Middle frontal gyrus (tissue), 1 donor: ENCODE measurements at regions not wholly inside any gene's neighbourhood (a gene's known extent, or its start where the extent isn't known, plus 50 kb on each side); places are given as distances from the start of the nearest gene placed in this dataset.
"Not testable (repeated sequence)": the region's sequence is repeated elsewhere in the genome, so short reads cannot be mapped to it uniquely, and the experiment has no call there.

ENCODE experiments used
- DNase-seq: peaks from one replicate; pipeline ENCODE4 v3.0.0-alpha.2; 2015; ENCODE audit warnings: low spot score; ENCODE audit errors: extremely low spot score

DNA sequence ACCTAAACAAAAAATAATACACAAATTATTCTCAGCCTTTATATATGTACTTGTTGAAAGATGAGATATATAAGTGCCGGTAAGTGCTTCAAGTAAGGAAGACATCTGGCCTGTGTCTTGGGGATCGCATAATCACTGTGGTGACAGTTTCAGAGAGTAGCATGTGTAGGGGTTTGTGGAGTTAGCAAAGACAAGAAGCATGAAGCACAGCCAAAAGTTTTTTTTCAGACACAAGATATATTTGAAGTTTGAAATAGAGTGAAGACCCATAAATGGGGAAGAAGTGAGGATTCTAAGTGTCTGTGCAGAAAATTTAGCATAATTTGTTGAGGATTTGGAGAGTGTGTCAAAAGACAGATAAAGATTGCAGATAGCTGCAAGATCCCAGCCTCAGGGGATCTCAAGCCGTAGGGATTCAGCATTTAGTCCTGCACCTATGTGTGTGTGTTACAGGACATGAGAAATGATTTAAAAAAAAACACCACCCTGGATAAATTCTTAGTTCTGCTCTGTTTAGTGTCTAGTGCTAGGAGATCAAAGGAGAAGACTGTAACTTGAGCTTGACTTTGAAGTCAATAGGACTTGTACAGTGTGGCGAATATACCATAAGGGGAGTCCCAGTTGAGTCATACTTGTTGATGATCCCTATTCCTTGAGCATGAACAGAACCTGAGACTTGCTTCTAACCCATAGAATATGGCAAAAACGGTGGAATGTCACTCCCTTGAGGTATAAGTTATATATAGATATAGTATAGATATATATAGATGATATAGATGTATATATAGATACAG is 123.9 kb upstream of the GRM7 start:
- DNase-seq: no peak

DNA sequence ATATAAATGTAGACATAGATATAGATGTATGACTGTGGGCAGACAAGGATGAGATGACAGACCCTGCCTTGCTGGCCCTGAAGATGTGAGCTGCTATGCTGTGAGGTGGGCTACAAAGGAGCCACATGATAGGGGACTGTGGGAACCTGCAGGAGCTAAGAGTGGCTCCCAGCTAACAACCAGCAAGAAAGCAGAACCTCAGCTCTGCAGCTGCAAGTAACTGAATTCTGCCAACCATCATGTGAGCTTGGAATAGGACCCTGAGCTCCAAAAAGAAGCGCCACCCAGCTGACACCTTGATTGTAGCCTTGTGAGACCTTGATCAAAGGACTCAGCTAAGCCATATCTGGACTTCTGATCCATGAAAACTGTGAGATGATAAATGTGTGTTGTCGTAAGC is 123.3 kb upstream of the GRM7 start:
- no peak for DNase-seq

DNA sequence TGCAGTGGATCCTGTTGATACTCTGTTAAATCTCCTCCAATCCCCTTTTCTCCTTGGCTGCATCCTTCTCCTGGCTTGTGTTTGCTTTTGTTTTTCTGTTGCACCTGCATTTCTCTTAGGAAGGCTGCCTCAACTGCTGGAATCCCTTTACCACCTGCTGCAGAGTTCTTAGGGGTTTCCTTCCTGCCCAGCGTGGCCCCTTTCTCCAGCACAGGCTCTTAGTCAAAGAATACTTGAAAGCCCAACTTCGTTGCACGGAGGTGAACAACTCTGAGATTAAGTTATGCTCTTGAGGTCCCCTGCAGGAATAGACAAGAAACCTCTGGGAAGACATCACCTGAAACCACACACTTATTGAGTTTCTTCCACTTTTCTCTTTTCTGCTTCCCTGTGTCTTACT is 121.6 kb upstream of the GRM7 start:
- DNase-seq: no peak

- no peak for DNase-seq
Measured at GRCh38 chr3:6743067-6743720, 117.7 kb upstream of the GRM7 start.

DNA sequence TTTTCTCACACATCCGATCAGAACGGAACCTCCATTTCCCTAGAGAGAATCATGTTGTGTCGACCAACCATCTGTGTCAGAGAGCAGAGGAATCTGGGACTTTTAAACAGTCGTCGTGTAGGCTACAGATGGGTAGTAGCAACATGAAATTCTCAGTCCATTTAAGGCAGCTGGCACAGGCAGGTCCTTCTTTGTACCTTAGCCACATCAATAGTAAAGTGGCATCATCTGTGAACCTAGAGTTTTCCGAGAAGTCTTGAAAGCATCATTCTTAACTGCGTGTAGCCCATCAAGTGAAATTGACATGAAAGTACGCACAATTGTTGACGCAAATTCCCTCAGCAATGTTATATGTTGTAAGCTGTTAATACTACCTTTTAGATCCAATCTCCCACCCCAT is 114.5 kb upstream of the GRM7 start:
- DNase-seq: no peak

DNA sequence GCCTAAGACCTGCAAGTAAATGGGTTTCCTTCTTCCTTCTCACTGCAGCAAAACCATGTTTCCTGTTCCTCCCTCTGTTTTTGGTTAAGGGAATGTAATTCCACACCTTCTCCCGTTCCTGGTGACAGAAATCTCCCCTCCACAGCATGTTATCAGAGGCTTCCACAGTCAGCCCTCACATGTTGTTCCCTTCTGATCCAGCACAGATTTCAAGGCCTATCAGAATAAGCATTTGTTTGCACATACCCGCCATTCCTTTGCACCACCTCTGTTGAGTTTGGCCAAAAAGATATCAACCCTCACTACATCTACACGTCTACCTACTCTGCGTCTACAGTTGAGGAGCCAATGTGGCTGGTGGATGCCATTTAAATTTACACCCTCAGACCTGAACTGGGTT is 113.9 kb upstream of the GRM7 start:
- DNase-seq: no peak

GRCh38 chr3:6750782-6751181 is 110.1 kb upstream of the GRM7 start:
- no peak for DNase-seq

DNA sequence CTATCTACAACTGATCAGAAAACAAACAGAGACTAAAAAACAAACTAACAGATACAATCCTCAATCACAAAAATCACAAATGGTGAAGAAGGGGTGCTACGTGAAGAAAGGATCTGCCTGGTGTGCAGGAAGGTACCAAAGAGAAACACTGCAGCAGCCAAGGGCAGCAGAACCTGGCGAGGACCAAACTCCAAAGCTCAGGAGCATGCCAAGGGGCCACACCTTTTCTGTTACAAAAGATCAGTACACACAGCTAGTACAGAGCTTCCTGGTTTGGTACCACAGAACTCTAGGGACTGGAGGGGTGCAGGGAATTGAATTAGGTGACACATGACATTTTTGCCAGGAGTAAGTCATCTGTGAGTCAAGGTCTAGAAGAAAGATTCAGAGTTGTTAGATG is 107.4 kb upstream of the GRM7 start:
- DNase-seq: no peak

DNA sequence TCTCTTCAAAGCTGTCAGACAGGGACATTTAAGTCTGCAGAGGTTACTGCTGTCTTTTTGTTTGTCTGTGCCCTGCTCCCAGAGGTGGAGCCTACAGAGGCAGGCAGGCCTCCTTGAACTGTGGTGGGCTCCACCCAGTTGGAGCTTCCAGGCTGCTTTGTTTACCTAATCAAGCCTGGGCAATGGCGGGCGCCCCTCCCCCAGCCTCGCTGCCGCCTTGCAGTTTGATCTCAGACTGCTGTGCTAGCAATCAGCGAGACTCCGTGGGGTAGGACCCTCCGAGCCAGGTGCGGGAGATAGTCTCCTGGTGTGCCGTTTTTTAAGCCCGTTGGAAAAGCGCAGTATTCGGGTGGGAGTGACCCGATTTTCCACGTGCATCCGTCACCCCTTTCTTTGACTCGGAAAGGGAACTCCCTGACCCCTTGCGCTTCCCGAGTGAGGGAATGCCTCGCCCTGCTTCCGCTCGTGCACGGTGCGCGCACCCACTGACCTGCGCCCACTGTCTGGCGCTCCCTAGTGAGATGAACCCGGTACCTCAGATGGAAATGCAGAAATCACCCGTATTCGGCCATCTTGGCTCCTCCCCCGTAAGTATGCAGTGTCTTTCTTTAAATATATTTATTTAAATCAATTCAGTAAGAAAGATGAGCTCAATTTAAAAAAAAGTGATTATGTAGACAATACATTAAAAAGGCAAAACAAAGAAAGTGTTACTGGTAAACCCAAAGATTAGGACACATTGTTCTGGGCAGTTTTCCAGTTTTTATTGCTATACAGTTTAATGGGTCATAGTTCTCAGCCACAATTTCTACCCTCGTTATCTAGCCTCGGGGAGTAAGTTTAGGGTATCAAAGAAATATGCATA is 91.2 kb upstream of the GRM7 start:
- not testable (repeated sequence) for DNase-seq

GRCh38 chr3:6770397-6770690 is 90.6 kb upstream of the GRM7 start:
- no peak for DNase-seq

GRCh38 chr3:6771171-6771570 is 89.7 kb upstream of the GRM7 start:
- DNase-seq: no peak

DNA sequence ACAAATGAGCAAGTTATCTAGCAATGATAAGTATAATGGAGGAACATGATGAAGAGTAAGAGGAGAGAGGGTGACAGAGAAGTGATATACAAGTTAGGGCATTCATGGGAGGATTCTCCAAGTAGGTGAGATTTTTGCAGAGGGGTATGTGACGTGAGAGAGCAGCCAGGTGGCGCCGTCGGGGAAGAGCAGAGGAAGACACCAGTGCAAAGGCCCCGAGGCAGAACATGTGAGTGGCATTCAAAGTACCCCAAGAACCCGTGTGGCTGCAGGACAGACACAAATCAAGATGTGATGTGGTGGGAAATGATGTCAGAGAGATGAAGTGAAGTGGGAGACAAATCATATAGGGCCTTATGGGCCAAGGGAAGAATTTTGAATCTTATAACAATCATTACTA is 81.8 kb upstream of the GRM7 start:
- no peak for DNase-seq

- no peak for DNase-seq
Measured at GRCh38 chr3:6781092-6781491, 79.8 kb upstream of the GRM7 start.

DNA sequence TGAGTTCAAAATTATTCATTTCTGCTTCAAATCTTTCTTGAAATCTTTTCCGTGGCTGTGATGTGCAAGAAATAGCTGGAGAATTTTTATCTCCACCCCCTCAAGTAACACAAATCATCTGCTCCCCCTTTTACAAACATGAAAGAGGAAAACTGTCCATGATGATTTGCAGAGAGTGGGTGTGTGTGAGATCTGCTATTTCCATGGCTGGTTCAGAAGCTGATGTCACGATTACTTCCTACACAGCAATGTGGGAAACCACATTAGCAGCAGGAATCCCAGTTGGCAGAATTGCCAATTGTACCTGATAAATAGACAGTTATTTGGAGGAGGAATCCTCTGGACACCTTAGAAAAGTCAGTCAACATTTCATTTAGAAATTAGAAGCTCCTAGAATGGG is 75.2 kb upstream of the GRM7 start:
- peak; percentile 15 for DNase-seq

DNA sequence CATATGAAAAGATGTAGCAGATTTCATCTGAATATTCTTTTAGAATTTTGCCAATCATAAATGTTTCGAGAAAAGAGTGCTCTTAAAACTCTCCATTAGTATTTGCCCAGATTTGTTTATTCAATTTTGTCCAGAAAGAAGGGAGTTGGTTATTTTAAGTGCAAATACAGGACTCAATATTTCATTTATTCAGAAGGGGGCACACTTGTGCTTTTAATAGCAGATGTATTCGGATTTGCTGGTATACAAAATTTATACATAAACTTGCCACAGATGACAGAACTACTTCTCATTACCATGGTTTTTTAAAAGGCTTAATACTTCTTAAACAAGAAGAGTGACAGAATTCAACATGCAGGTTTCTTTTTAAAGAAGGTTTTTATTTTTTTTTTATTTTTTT is 69.8 kb upstream of the GRM7 start:
- DNase-seq: no peak

- no peak for DNase-seq
Measured at GRCh38 chr3:6799264-6799915, 61.5 kb upstream of the GRM7 start.

DNA sequence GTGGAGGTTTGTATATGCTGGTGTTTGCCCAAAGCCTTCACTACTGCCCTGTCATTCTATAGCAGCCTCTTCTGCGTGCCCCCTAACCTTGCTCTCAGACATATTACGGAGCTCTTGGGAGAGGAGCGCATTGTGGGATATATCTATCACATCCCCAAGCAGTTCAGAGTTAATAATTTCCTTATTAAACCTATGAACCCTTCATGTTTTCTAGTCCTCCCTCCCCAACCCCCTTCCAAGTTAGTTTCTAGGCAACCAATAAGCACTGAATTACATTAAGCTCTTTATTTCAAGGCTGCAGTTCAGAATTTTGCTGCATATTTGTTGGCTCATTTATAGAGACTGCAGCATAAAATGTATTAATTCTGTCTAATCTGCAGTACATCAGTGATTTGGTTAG is 57.3 kb upstream of the GRM7 start:
- no peak for DNase-seq

DNA sequence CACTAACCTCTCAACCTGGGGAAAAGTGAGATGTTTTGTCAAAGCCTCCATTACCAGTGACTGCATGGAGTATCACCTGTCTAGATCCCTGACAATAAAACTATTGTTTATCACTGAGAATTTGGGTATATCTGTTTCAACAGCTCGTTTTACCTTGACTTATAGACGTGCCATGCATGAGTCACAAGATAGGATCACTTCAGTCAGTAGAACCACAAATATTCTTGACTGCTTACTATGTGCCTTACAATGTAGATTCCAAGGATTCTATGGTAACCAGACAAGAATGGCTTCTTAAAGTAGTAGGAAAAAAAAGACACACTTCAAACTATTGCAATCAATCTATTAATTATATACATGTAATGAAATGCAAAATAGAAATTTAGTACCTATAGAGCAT is 55.7 kb upstream of the GRM7 start:
- no peak for DNase-seq

DNA sequence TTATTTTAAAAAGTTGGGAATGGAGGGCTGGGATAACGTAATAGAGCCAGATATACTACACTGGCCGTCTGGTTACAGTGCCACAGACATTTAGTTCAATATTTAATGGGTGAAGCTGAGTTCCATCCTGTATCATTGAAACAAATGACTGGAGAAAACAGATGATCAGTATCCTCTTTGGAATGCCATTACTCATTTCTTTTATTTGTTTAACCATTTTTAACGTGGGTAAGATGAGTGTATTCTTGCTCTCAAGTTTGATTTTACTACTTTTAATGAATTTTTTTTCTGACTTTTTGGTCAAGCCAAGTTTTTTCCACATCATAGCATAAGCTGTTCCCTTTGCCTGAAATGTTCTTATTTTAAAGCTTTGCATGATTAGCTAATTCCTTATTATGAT is 53.9 kb upstream of the GRM7 start:
- no peak for DNase-seq

- DNase-seq: no peak
Measured at GRCh38 chr3:6807967-6808588, 52.8 kb upstream of the GRM7 start.

- no peak for DNase-seq
Measured at GRCh38 chr3:6809349-6809748, 51.6 kb upstream of the GRM7 start.
